WTC11 (cell line): ENCODE measurements at regions not wholly inside any gene's neighbourhood (a gene's known extent, or its start where the extent isn't known, plus 50 kb on each side); places are given as distances from the start of the nearest gene placed in this dataset.

Experiments
- ATAC-seq: fragments of 200-7000 bp; cut with Tn5 transposase; 2 replicates; pipeline ENCODE4 v1.10.0; 2021; ENCODE audit warnings: mild to moderate bottlenecking, moderate library complexity
- CTCF ChIA-PET: fragments of 300-600 bp; sonication (Branson Sonifier 250); formaldehyde crosslinking; loops from one replicate; lab custom pipeline; 2021; ENCODE audit warnings: antibody characterized with exemption; lab: Charles Lee
- POLR2A ChIA-PET: fragments of 350-600 bp; sonication (Branson Sonifier 250); formaldehyde crosslinking; loops from one replicate; lab custom pipeline; 2021; ENCODE audit warnings: antibody characterized with exemption; lab: Charles Lee
- DNase-seq: peaks from one replicate; pipeline ENCODE4 v3.0.0; 2021; ENCODE audit warnings: low spot score
- H3K27ac Mint-ChIP-seq: 2 replicates; pipeline ENCODE4 v1.8.0; 2021; ENCODE audit warnings: mixed read lengths
- H3K27me3 Mint-ChIP-seq: 2 replicates; pipeline ENCODE4 v1.8.0; 2021; ENCODE audit warnings: low read depth, mild to moderate bottlenecking, moderate library complexity, mixed read lengths
- H3K36me3 Mint-ChIP-seq: 2 replicates; pipeline ENCODE4 v1.8.0; 2021; ENCODE audit warnings: mixed read lengths
- H3K4me1 Mint-ChIP-seq: 2 replicates; pipeline ENCODE4 v1.8.0; 2022; ENCODE audit warnings: mixed read lengths
- H3K4me3 Mint-ChIP-seq: 2 replicates; pipeline ENCODE4 v1.8.0; 2021; ENCODE audit warnings: mild to moderate bottlenecking, moderate library complexity, mixed read lengths
- H3K9me3 Mint-ChIP-seq: 2 replicates; pipeline ENCODE4 v1.8.0; 2021; ENCODE audit warnings: mixed read lengths
- CREM ChIP-seq: sonication (generic); formaldehyde crosslinking; IDR thresholded peaks from 2 replicates; pipeline ENCODE4 v1.8.1; 2022; ENCODE audit warnings: mild to moderate bottlenecking, missing genetic modification reagents, moderate library complexity
- CTCF ChIP-seq: fragments of 200-600 bp; IDR thresholded peaks from 2 replicates; pipeline ENCODE4 v1.8.0; 2022; ENCODE audit warnings: antibody characterized with exemption
- E2F4 ChIP-seq: sonication (generic); formaldehyde crosslinking; IDR thresholded peaks from 2 replicates; pipeline ENCODE4 v1.8.1; 2022; ENCODE audit warnings: low read depth, mild to moderate bottlenecking, moderate library complexity, missing genetic modification reagents, borderline replicate concordance
- E2F5 ChIP-seq: sonication (generic); formaldehyde crosslinking; IDR thresholded peaks from 2 replicates; pipeline ENCODE4 v1.8.1; 2022; ENCODE audit warnings: mild to moderate bottlenecking, moderate library complexity, missing genetic modification reagents
- ETV6 ChIP-seq: sonication (generic); formaldehyde crosslinking; IDR thresholded peaks from 2 replicates; pipeline ENCODE4 v1.8.1; 2022; ENCODE audit warnings: mild to moderate bottlenecking, missing genetic modification reagents
- FOXP1 ChIP-seq: sonication (generic); formaldehyde crosslinking; IDR thresholded peaks from 2 replicates; pipeline ENCODE4 v1.8.0; 2022; ENCODE audit warnings: missing genetic modification reagents, mild to moderate bottlenecking, moderate library complexity, borderline replicate concordance
- GRHL2 ChIP-seq: fragments of 250-450 bp; sonication (Bioruptor Pico); IDR thresholded peaks from 2 replicates; pipeline ENCODE4 v1.8.0; 2022; ENCODE audit warnings: mild to moderate bottlenecking, moderate library complexity; ENCODE audit not compliant: insufficient replicate concordance, severe bottlenecking
- HMGXB4 ChIP-seq: sonication (generic); formaldehyde crosslinking; IDR thresholded peaks from 2 replicates; pipeline ENCODE4 v1.8.1; 2023; ENCODE audit warnings: mild to moderate bottlenecking, moderate library complexity, missing genetic modification reagents
- NR1H2 ChIP-seq: sonication (generic); formaldehyde crosslinking; IDR thresholded peaks from 2 replicates; pipeline ENCODE4 v1.9.0; 2021; ENCODE audit warnings: mild to moderate bottlenecking, moderate library complexity, missing genetic modification reagents
- NR3C1 ChIP-seq: sonication (generic); formaldehyde crosslinking; conservative IDR thresholded peaks from 2 replicates; pipeline ENCODE4 v1.8.1; 2023; ENCODE audit warnings: low read depth, mild to moderate bottlenecking, missing genetic modification reagents
- OVOL2 ChIP-seq: fragments of 250-450 bp; sonication (Bioruptor Pico); IDR thresholded peaks from 2 replicates; pipeline ENCODE4 v1.9.0; 2021; ENCODE audit warnings: mild to moderate bottlenecking, borderline replicate concordance
- PREB ChIP-seq: sonication (generic); formaldehyde crosslinking; IDR thresholded peaks from 2 replicates; pipeline ENCODE4 v1.8.1; 2022; ENCODE audit warnings: mild to moderate bottlenecking, missing genetic modification reagents, moderate library complexity, borderline replicate concordance
- RELA ChIP-seq: sonication (generic); formaldehyde crosslinking; IDR thresholded peaks from 2 replicates; pipeline ENCODE4 v1.8.1; 2022; ENCODE audit warnings: missing genetic modification reagents, mild to moderate bottlenecking, borderline replicate concordance
- SOX15 ChIP-seq: fragments of 250-450 bp; sonication (Bioruptor Pico); IDR thresholded peaks from 2 replicates; pipeline ENCODE4 v1.9.0; 2021; ENCODE audit warnings: mild to moderate bottlenecking
- TEAD4 ChIP-seq: sonication (generic); formaldehyde crosslinking; IDR thresholded peaks from 2 replicates; pipeline ENCODE4 v1.8.0; 2022; ENCODE audit warnings: mild to moderate bottlenecking, missing genetic modification reagents
- ZBTB21 ChIP-seq: sonication (generic); formaldehyde crosslinking; IDR thresholded peaks from 2 replicates; pipeline ENCODE4 v1.8.1; 2023; ENCODE audit warnings: mild to moderate bottlenecking, missing genetic modification reagents, borderline replicate concordance
- ZMAT4 ChIP-seq: fragments of 250-450 bp; sonication (Bioruptor Pico); IDR thresholded peaks from 2 replicates; pipeline ENCODE4 v1.9.0; 2021; ENCODE audit warnings: mild to moderate bottlenecking
- ZNF138 ChIP-seq: sonication (generic); formaldehyde crosslinking; conservative IDR thresholded peaks from 2 replicates; pipeline ENCODE4 v1.8.1; 2022; ENCODE audit warnings: mild to moderate bottlenecking, moderate library complexity, missing genetic modification reagents
- ZNF317 ChIP-seq: sonication (generic); formaldehyde crosslinking; IDR thresholded peaks from 2 replicates; pipeline ENCODE4 v1.8.1; 2023; ENCODE audit warnings: low read depth, mild to moderate bottlenecking, moderate library complexity, missing genetic modification reagents, borderline replicate concordance
- ZNF425 ChIP-seq: fragments of 250-450 bp; sonication (Bioruptor Pico); conservative IDR thresholded peaks from 2 replicates; pipeline ENCODE4 v1.9.0; 2021; ENCODE audit warnings: mild to moderate bottlenecking

GRCh38 chrX:66731398-66731797 lies 92.5 kb upstream of the EDA2R start:
- Mint-ChIP-seq H3K4me3 (no peak overlapping the region), H3K36me3 (no peaks in the 10 kb centered on the region), H3K9me3 (no peaks in the 10 kb centered on the region), H3K27ac (no peak overlapping the region), H3K27me3 (no peaks in the 10 kb centered on the region), H3K4me1 (no peaks in the 10 kb centered on the region)
- TF ChIP-seq SOX15 (CRISPR knock-in tag) (no peak), HMGXB4 (CRISPR knock-in tag) (no peak), CREM (CRISPR knock-in tag) (no peak)
- DNase-seq = no peak
- ChIA-PET CTCF (interaction anchor here (0.7 to 1.7 kb wide), 10 partner anchors 92 to 1149 kb away, joined by 3 to 9 read pairs (median 4); partner anchors contain the start of gene EDA2R), POLR2A (interaction anchor here (0.7 kb wide), 1 partner anchor 467 kb away, joined by 3 read pairs; no protein-coding TSS in a partner anchor)
- peak; percentile 75 for ATAC-seq

GRCh38 chrX:66728818-66729271 lies 90.0 kb upstream of the EDA2R start:
- DNase-seq (peak; percentile 49), ATAC-seq (peak; percentile 93)
- H3K4me1 Mint-ChIP-seq = no peaks in the 10 kb centered on the region
- peak overlapping the region; percentile 90 for H3K4me3 Mint-ChIP-seq
- no peaks in the 10 kb centered on the region; the same call in 1 of the 2 replicates for H3K27me3 Mint-ChIP-seq
- ChIA-PET POLR2A (no interaction called here), CTCF (interaction anchor here (0.5 to 1.3 kb wide), 15 partner anchors 11 to 1147 kb away, joined by 3 to 16 read pairs (median 3); no protein-coding TSS in a partner anchor)
- no peaks in the 10 kb centered on the region; the same call in 1 of the 2 replicates for H3K9me3 Mint-ChIP-seq
- peak overlapping the region; percentile 97 for H3K27ac Mint-ChIP-seq
- TF ChIP-seq CTCF (peak; percentile 69; the same call in 1 of the 2 replicates), HMGXB4 (CRISPR knock-in tag) (0 out of 2 replicates have a peak, but pooled peaks have one; percentile 25), GRHL2 (CRISPR knock-in tag) (no peak), TEAD4 (CRISPR knock-in tag) (no peak), ZNF317 (CRISPR knock-in tag) (no peak), ZNF425 (CRISPR knock-in tag) (no peak), FOXP1 (no peak)
- H3K36me3 Mint-ChIP-seq = no peaks in the 10 kb centered on the region

- no peaks in the 10 kb centered on the region for H3K4me1 Mint-ChIP-seq
- DNase-seq = no peak
- no peak overlapping the region for H3K27ac Mint-ChIP-seq
- ChIA-PET POLR2A (no interaction called here), CTCF (interaction anchor here (0.6 kb wide), 1 partner anchor 11 kb away, joined by 3 read pairs; no protein-coding TSS in a partner anchor)
- H3K9me3 Mint-ChIP-seq = peaks cover 21% of the 10 kb centered on the region
- no peaks in the 10 kb centered on the region for H3K27me3 Mint-ChIP-seq
- ATAC-seq = no peak
- no peak overlapping the region for H3K4me3 Mint-ChIP-seq
- no peaks in the 10 kb centered on the region for H3K36me3 Mint-ChIP-seq
- TF ChIP-seq NR1H2 (CRISPR knock-in tag) (no peak), E2F4 (CRISPR knock-in tag) (no peak), ETV6 (CRISPR knock-in tag) (no peak), OVOL2 (CRISPR knock-in tag) (no peak), ZNF138 (CRISPR knock-in tag) (no peak), E2F5 (CRISPR knock-in tag) (no peak), ZMAT4 (CRISPR knock-in tag) (no peak), NR3C1 (no peak), ZBTB21 (CRISPR knock-in tag) (no peak), PREB (no peak), RELA (CRISPR knock-in tag) (no peak)
These were observed 79.0 kb upstream of the EDA2R start for GRCh38 chrX:66717926-66718325.
